ENCODE measurements at regions not wholly inside any gene's neighbourhood (a gene's known extent, or its start where the extent isn't known, plus 50 kb on each side); places are given as distances from the start of the nearest gene placed in this dataset.

- DNase-seq, result no peak
- H3K9me3 Mint-ChIP-seq, result no peaks in the 10 kb centered on the region
- CTCF ChIA-PET, result no interaction called here
- H3K36me3 Mint-ChIP-seq (ENCODE audit: low read depth), result no peaks in the 10 kb centered on the region
- no peak overlapping the region for H3K4me3 Mint-ChIP-seq
- no peak overlapping the region for H3K27ac Mint-ChIP-seq
- no peaks in the 10 kb centered on the region for H3K27me3 Mint-ChIP-seq (ENCODE audit: low read depth)
- no peaks in the 10 kb centered on the region for H3K4me1 Mint-ChIP-seq (ENCODE audit: low read depth)
- intact Hi-C loops (cut with micrococcal nuclease), result no loop called here
These were observed 795.2 kb downstream of the PCDH18 start for GRCh38 chr4:136737066-136737465.

GRCh38 chr4:136731025-136731424 is 801.3 kb downstream of the PCDH18 start:
- Mint-ChIP-seq H3K27ac (no peak overlapping the region), H3K9me3 (no peaks in the 10 kb centered on the region), H3K4me3 (no peak overlapping the region), H3K4me1 (ENCODE audit: low read depth) (no peaks in the 10 kb centered on the region), H3K27me3 (ENCODE audit: low read depth) (no peaks in the 10 kb centered on the region), H3K36me3 (ENCODE audit: low read depth) (no peaks in the 10 kb centered on the region)
- CTCF ChIA-PET, result no interaction called here
- DNase-seq, result no peak
- intact Hi-C loops (cut with micrococcal nuclease), result no loop called here

- CTCF ChIA-PET, result no interaction called here
- H3K9me3 Mint-ChIP-seq, result peaks cover 7% of the 10 kb centered on the region
- no peaks in the 10 kb centered on the region for H3K27me3 Mint-ChIP-seq (ENCODE audit: low read depth)
- no peak overlapping the region for H3K27ac Mint-ChIP-seq
- no peaks in the 10 kb centered on the region for H3K36me3 Mint-ChIP-seq (ENCODE audit: low read depth)
- intact Hi-C loops (cut with micrococcal nuclease), result no loop called here
- no peak overlapping the region for H3K4me3 Mint-ChIP-seq
- no peaks in the 10 kb centered on the region for H3K4me1 Mint-ChIP-seq (ENCODE audit: low read depth)
- DNase-seq, result no peak
These were observed 806.8 kb downstream of the PCDH18 start for GRCh38 chr4:136725286-136726081.

DNA sequence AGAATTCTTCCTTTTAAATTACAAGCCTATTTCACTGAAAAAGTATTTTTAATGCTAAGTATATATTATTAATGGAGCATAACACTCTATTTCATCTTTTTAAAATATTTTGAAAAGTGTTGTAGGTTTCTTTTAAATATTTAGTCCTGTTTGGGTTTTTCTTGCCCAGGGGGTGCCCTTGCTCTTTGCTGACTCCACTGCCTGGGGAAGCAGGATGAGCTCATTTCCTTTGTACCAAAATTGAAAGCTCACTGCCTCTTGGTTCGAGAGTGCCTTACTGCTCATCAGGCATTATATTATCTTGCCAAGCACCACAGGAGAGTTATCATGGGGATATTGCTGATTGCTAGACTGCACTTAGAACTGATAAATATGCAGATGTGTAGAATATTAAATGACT is 819.2 kb downstream of the PCDH18 start:
- no peak for DNase-seq

GRCh38 chr4:136709897-136710296 is 822.4 kb downstream of the PCDH18 start:
- H3K4me3 Mint-ChIP-seq, result no peak overlapping the region
- no peaks in the 10 kb centered on the region for H3K27me3 Mint-ChIP-seq (ENCODE audit: low read depth)
- CTCF ChIA-PET, result no interaction called here

More for the DNA sequence above, 819.2 kb downstream of the PCDH18 start:
- H3K4me1 Mint-ChIP-seq (ENCODE audit: low read depth), result no peaks in the 10 kb centered on the region
- no peak overlapping the region for H3K4me3 Mint-ChIP-seq
- no peak overlapping the region for H3K27ac Mint-ChIP-seq
- H3K36me3 Mint-ChIP-seq (ENCODE audit: low read depth), result no peaks in the 10 kb centered on the region
- no peaks in the 10 kb centered on the region for H3K27me3 Mint-ChIP-seq (ENCODE audit: low read depth)
- H3K9me3 Mint-ChIP-seq, result peaks cover 3% of the 10 kb centered on the region
- intact Hi-C loops (cut with micrococcal nuclease), result no loop called here
- CTCF ChIA-PET, result no interaction called here

DNA sequence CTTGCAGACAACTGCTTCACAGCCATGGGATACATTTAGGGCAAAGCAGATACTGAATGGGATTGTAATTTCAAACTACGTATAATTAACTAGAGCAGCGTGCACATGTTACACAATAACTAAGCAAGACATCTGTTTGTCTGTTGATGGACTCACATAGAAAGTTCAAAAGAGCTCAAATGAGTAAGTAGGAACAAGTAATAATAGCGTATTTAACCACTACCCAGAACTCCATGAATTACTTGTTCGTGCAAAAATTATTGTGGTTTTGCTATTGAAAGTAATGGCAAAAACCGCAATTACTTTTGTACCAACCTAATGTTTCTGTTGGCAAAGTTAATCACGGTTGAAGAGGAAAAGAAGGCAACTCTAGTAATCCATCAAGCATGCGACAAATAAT is 825.4 kb downstream of the PCDH18 start:
- CTCF ChIA-PET, result no interaction called here
- Mint-ChIP-seq H3K27ac (no peak overlapping the region), H3K9me3 (peaks cover 3% of the 10 kb centered on the region), H3K27me3 (ENCODE audit: low read depth) (no peaks in the 10 kb centered on the region), H3K4me3 (no peak overlapping the region), H3K36me3 (ENCODE audit: low read depth) (no peaks in the 10 kb centered on the region), H3K4me1 (ENCODE audit: low read depth) (no peaks in the 10 kb centered on the region)
- intact Hi-C loops (cut with micrococcal nuclease), result no loop called here
- no peak for DNase-seq

More at GRCh38 chr4:136709897-136710296, 822.4 kb downstream of the PCDH18 start:
- Mint-ChIP-seq H3K4me1 (ENCODE audit: low read depth) (no peaks in the 10 kb centered on the region), H3K27ac (no peak overlapping the region), H3K36me3 (ENCODE audit: low read depth) (no peaks in the 10 kb centered on the region), H3K9me3 (peaks cover 4% of the 10 kb centered on the region)
- DNase-seq, result no peak
- intact Hi-C loops (cut with micrococcal nuclease), result no loop called here

DNA sequence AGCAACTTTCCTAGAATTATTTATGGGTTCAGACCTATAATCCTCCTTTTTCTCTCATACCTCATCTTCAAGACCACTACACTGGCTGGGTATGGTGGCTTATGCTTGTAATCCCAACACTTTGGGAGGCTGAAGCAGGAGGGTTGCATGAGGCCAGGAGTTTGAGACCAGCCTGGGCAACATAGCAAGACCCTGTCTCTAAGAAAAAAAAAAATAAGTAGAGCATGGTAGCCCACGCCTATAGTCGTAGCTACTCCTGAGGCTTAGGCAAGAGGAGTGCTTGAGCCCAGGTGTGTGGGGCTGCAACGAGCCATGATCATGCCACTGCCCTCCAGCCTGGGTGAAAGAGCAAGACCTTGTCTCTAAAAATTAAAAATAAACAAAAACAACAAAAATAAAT is 832.4 kb downstream of the PCDH18 start:
- CTCF ChIA-PET, result no interaction called here
- H3K9me3 Mint-ChIP-seq, result peaks cover 2% of the 10 kb centered on the region
- intact Hi-C loops (cut with micrococcal nuclease), result no loop called here
- H3K36me3 Mint-ChIP-seq (ENCODE audit: low read depth), result no peaks in the 10 kb centered on the region
- no peaks in the 10 kb centered on the region for H3K27me3 Mint-ChIP-seq (ENCODE audit: low read depth)
- no peak overlapping the region for H3K4me3 Mint-ChIP-seq
- no peak overlapping the region for H3K27ac Mint-ChIP-seq
- no peak for DNase-seq
- no peaks in the 10 kb centered on the region for H3K4me1 Mint-ChIP-seq (ENCODE audit: low read depth)

DNA sequence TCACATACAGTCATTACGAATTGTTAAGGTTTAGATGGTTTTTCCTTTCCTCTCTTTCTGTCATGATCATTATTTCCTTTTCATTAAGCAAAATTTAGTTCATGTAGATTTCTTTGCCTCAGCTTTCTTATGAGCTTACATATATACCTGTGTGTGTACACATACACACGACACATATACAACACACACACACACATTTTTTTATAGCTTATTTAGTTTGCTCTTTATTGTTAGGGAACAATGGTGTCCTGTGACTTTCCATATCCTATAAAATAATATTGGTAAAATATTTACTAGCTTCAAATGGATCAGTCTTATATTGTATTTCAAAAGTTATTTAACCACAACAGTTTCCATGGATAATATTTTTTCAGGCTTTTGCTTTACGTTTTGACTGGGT is 840.7 kb downstream of the PCDH18 start:
- intact Hi-C loops (cut with micrococcal nuclease), result no loop called here
- no peaks in the 10 kb centered on the region for H3K4me1 Mint-ChIP-seq (ENCODE audit: low read depth)
- no peaks in the 10 kb centered on the region for H3K27me3 Mint-ChIP-seq (ENCODE audit: low read depth)
- H3K27ac Mint-ChIP-seq, result no peak overlapping the region
- no peak overlapping the region for H3K4me3 Mint-ChIP-seq
- DNase-seq, result no peak
- no peaks in the 10 kb centered on the region for H3K36me3 Mint-ChIP-seq (ENCODE audit: low read depth)
- CTCF ChIA-PET, result interaction anchor here (1.2 kb wide), 1 partner anchor 14 kb away, joined by 4 read pairs; no protein-coding TSS in a partner anchor
- peaks cover 3% of the 10 kb centered on the region for H3K9me3 Mint-ChIP-seq

- Mint-ChIP-seq H3K27me3 (ENCODE audit: low read depth) (no peaks in the 10 kb centered on the region), H3K9me3 (peaks cover 3% of the 10 kb centered on the region), H3K36me3 (ENCODE audit: low read depth) (no peaks in the 10 kb centered on the region), H3K4me3 (no peak overlapping the region), H3K4me1 (ENCODE audit: low read depth) (no peaks in the 10 kb centered on the region), H3K27ac (no peak overlapping the region)
- CTCF ChIA-PET, result no interaction called here
- DNase-seq, result no peak
- intact Hi-C loops (cut with micrococcal nuclease), result no loop called here
These were observed 841.9 kb downstream of the PCDH18 start for GRCh38 chr4:136690360-136690759.

DNA sequence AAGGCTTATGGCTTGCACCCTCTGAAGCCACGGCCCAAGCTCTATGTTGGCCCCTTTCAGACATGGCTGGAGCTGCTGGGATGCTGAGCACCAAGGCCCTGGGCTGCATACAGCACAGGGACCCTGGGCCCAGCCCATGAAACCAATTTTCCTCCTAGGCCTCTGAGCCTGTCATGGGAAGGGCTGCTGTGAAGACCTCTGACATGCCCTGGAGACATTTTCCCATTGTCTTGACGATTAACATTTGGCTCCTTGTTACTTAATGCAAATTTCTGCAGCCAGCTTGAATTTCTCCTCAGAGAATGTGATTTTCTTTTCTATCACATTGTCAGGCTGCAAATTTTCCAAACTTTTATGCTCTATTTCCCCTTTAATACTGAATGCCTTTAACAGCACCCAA is 844.7 kb downstream of the PCDH18 start:
- Mint-ChIP-seq H3K36me3 (ENCODE audit: low read depth) (no peaks in the 10 kb centered on the region), H3K4me1 (ENCODE audit: low read depth) (no peaks in the 10 kb centered on the region), H3K27me3 (ENCODE audit: low read depth) (no peaks in the 10 kb centered on the region), H3K27ac (no peak overlapping the region), H3K4me3 (no peak overlapping the region), H3K9me3 (peaks cover 3% of the 10 kb centered on the region)
- CTCF ChIA-PET, result no interaction called here
- no peak for DNase-seq
- intact Hi-C loops (cut with micrococcal nuclease), result no loop called here

DNA sequence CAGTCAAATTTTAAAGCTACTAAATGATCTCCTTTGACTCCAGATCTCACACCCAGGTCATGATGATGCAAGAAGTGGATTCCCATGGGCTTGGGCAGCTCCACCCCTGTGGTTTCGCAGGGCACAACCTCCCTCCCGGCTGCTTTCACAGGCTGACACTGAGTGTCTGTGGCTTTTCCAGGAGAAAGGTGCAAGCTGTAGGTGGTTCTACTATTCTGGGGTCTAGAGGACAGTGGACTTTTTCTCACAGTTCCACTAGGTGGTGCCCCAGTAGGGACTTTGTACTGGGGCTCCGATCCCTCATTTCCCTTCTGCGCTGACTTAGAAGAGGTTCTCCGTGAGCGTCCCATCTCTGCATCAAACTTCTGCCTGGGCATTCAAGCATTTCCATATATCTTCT is 845.2 kb downstream of the PCDH18 start:
- Mint-ChIP-seq H3K27ac (no peak overlapping the region), H3K4me1 (ENCODE audit: low read depth) (no peaks in the 10 kb centered on the region), H3K9me3 (peaks cover 3% of the 10 kb centered on the region), H3K27me3 (ENCODE audit: low read depth) (no peaks in the 10 kb centered on the region), H3K4me3 (no peak overlapping the region), H3K36me3 (ENCODE audit: low read depth) (no peaks in the 10 kb centered on the region)
- CTCF ChIA-PET, result no interaction called here
- intact Hi-C loops (cut with micrococcal nuclease), result no loop called here
- DNase-seq, result no peak

DNA sequence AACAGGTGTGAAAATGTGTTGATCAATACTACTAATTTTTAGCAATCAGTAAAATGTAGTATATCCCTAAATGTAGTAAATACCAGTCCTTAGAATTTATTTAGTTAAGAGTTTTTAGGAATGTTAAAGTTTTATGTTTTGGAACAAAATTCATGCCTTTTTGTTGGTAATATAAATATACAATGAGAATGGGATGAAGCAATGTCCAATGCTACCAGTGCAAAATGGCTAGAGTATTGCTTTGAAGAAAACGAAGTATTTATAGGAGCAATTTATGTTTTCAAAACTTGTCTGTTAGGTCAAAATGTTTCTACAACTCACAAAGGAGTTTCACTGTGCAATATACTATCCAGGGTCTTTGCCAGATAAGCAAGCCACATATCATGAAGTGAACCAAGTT is 851.5 kb downstream of the PCDH18 start:
- Mint-ChIP-seq H3K9me3 (peaks cover 4% of the 10 kb centered on the region), H3K4me3 (no peak overlapping the region), H3K36me3 (ENCODE audit: low read depth) (no peaks in the 10 kb centered on the region), H3K27ac (no peak overlapping the region), H3K27me3 (ENCODE audit: low read depth) (no peaks in the 10 kb centered on the region), H3K4me1 (ENCODE audit: low read depth) (no peaks in the 10 kb centered on the region)
- intact Hi-C loops (cut with micrococcal nuclease), result no loop called here
- DNase-seq, result no peak
- CTCF ChIA-PET, result interaction anchor here (0.9 kb wide), 1 partner anchor 603 kb away, joined by 3 read pairs; no protein-coding TSS in a partner anchor

GRCh38 chr4:136680271-136680670 is 852.0 kb downstream of the PCDH18 start:
- DNase-seq, result no peak
- Mint-ChIP-seq H3K9me3 (peaks cover 4% of the 10 kb centered on the region), H3K27ac (no peak overlapping the region), H3K4me1 (ENCODE audit: low read depth) (no peaks in the 10 kb centered on the region), H3K4me3 (no peak overlapping the region), H3K27me3 (ENCODE audit: low read depth) (no peaks in the 10 kb centered on the region), H3K36me3 (ENCODE audit: low read depth) (no peaks in the 10 kb centered on the region)
- CTCF ChIA-PET, result interaction anchor here (0.9 kb wide), 1 partner anchor 603 kb away, joined by 3 read pairs; no protein-coding TSS in a partner anchor
- intact Hi-C loops (cut with micrococcal nuclease), result no loop called here
